ENCODE measurements at regions not wholly inside any gene's neighbourhood (a gene's known extent, or its start where the extent isn't known, plus 50 kb on each side); places are given as distances from the start of the nearest gene placed in this dataset.

DNA sequence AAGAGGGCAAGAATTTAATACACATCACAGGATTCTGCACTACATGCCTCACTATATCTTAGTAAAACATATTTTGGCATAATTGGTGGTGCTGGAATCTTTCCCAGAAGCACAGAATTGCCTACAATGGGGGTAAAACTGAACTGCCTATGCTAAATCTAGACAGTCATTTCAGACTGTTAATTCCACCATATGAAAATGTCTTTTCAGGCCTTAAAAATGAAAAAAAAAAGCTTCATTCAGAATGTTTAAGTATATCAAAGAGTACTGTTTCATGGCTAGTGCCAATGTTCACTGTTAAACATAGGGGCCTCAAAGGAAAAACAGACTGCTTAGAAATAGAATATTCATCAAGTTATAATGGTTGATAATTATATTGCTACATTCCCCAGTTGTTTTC is 797.0 kb downstream of the PCDH19 start:
- TF ChIP-seq CTCF (conservative IDR thresholded peaks at IDR 0.05; ENCODE audit: low read depth in 2 of 2): no peak
- TF ChIP-seq NANOG (IDR thresholded peaks at IDR 0.05; ENCODE audit: borderline replicate concordance): no peak

Measured in GM23338 (cell line).